Urothelium cell line (cell line): ENCODE measurements at regions not wholly inside any gene's neighbourhood (a gene's known extent, or its start where the extent isn't known, plus 50 kb on each side); places are given as distances from the start of the nearest gene placed in this dataset.
"Not testable (repeated sequence)": the region's sequence is repeated elsewhere in the genome, so short reads cannot be mapped to it uniquely, and the experiment has no call there.

ENCODE experiments used
- DNase-seq: peaks from one replicate; pipeline ENCODE4 v3.0.0; 2011; ENCODE audit warnings: low spot score, mixed read lengths
- FAIRE-seq: peaks from 2 replicates; lab custom pipeline; 2011; peaks lifted over from hg19 to GRCh38; lab: Jason Lieb, UNC

DNA sequence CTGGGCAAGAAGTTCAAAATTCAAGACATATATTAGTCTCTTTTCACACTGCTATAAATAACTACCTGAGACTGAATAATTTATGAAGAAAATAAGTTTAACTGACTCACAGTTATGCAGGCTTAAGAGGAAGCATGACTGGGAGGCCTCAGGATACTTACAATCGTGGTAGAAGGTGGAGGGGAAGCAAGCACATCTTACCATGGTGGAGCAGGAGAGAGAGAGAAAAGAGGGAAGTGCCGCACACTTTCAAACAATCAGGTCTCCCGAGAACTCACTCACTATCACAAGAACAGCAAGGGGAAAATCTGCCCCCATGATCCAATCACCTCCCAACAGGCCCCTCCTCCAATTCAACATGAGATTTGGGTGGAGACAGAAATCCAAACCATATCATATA, 273.3 kb upstream of the RASGEF1B start:
- no peak for FAIRE-seq
- DNase-seq, result no peak

DNA sequence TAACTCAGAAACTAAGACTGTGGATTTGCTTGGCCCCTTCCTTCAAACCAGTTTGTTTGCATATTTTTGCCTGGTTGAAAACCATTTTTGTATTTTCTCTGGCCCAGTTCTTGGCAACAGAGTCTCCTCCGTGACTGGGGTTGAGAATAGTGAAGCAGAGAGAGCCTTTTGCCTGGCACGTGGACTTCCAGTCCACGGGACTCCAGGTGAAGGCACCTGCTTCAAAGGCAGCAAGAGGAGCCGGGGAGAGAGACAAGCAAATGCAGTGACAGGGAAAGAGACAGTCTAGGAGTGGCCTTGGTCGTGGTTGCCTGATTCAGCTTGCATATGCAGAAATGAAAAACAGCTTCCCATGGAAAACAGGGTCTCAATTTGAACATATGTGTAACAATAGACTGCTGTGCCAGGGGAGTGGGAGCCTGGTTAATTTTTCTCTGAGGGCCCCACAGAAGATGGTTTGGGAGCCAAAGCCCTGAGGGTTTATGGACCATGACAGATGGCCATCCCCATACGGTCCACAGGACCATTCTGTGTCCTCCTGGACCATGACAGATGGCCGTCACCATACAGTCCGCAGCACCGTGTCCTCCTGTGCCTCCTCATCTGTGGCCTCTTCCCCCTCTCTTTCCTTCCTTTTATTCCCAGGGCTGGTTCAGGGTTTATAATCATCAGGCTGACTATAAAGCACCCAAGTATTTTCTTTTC, 272.2 kb upstream of the RASGEF1B start:
- no peak for FAIRE-seq
- no peak for DNase-seq

DNA sequence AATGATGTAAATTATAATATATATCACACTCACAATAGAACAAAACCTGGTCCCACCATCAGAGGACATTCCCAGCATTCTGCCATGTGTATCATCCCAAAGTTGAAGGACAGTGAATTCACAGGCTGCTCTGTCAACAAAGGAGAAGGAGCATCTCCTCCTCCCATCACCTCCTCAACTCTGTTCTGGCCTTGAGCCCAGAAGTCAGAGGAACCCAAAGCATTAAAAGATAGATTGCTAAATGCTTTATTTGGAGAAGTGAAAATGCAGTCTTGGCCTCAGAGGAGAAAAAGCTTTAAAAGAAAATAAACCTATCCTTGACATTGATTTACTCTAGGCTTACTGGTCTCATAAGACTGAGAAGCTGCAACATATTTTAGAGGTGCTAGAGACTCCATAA, 268.8 kb upstream of the RASGEF1B start:
- DNase-seq (no peak), FAIRE-seq (no peak)

DNA sequence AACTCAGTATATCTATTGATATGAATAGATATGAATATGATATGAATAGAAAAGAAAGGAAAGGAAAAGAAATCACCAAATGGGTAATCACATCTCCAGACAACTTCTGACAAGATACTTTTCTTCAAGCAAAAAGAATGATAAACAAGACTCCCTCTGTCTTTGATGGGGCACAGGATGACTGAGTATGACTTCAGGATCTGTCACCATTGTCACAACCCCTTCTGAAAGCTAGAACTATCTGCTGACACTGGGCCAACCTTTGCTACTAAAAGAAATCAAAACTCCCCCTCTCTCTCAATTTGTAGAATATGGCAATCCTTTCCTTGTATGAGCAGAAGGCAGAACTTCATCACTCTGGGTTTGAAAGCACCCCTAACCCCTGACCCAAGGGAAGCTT, 267.2 kb upstream of the RASGEF1B start:
- DNase-seq (no peak), FAIRE-seq (no peak)

DNA sequence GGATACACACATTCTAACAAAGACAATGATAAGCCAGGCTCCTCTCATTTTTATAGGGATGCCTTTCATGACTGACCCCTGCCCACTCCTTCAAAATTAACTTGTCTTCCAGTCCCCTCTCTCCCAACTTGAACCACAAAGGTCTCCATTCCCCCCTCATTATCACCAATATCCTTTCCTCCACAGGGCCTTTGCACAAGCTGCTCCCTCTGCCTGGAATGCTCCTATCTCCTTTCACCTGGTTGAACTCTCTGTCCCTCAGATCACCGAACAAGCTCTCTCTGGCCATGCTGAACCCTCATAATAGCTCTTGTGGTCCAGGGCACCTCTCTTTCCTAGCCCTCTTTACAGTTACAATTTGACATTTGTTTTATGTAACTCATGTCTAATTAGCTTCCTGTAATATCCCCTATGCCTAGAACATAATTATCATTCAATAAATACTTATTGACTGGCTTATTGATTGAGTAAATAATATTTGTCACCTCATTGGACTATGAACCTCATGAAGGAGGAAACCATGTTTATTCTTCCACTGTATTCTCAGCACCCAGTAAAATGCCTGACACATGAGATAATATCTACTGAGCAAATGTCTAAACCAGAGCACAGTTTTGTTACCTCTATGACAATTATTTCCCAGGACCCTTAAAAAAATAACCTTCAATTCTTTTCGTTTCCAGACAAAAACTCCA, 266.3 kb upstream of the RASGEF1B start:
- no peak for FAIRE-seq
- no peak for DNase-seq

DNA sequence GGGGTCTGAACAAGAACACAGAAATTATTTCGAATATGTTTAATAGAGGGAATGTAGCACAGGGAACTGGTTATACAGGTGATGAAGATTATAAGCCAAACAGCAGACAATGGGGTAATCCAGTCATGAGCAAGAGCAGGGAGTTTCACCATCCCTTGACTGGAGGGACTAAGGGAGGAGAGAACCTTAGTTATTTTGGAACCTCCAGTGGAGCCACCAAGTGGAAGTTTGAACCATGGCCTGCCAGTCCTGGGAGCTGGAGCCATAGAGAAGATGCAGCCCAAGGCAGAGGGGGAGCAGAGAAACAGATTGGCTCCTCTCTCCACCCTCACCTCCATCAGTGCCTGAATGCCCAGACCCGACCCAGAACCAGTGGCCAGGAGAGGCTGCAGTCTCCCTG, 264.6 kb upstream of the RASGEF1B start:
- FAIRE-seq, result no peak

DNA sequence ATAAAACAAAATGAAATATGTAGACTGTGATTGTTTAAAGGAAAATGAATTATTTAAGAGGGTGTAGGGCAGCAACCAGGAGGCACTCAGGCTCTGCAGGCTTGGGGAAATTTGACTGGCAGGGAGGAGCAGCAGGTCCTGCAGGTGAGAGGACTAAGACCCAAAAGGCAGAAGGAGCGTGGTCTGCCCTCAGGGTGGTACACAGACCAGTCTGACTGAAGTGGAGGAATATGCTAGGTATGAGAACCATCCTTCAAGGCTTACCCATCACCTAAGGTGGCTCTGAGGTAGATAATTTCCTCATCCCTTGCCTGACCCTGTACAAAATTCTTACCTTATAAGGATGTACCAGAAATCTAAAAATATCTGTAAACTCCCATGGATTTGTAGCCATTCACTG, 261.3 kb upstream of the RASGEF1B start:
- no peak for FAIRE-seq
- DNase-seq, result no peak

More for the DNA sequence above, 264.6 kb upstream of the RASGEF1B start:
- no peak for DNase-seq

DNA sequence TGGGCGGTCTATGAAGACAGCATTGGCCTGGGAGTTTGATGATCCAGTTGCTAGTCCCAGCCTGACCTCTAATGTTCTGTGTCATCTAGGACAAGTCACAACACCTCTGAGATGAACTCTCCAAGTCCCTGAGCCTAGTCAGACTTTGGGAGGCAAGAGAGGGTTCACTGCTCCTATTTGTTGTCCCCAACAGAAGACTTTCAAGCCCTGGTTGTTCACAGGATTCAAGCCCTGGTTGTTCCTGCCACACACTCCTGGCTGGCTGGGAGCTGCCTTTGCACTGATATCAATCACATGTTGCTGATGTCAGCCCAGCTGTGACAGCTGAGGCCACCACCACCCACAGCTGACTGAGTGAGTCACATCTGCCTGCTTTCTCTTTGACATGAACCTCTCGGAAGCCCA, 253.2 kb upstream of the RASGEF1B start:
- FAIRE-seq (no peak), DNase-seq (peak; percentile 15)

DNA sequence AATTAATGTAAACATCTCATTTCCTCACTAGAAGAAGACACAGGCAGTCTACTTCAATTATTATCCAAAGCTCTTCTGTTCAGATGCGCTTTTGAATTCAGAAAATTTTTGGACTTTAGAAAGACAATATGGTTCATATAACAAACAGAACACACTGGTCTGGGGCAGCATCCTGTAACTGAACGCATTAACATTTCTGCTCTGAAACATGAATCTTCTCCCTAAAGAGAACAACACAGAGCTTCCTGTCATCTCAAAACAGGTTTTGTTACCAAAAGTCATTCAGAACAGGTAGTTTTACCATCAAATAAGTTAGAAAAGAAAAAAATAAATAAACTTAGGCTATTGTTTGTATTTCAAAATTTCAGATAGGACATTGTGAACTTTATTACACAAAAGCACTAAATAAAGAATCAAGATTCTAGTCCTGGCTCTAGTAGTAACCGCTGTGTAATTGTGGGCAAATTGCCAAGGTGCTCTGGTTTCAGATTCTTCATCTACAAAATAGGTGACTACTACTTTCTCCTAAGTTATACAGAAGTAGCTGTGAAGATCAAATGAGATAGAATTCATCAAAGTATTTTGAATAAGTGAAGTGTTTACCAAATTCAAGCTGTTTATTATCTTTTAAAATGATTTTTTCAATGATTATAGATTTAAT, 252.3 kb upstream of the RASGEF1B start:
- no peak for FAIRE-seq
- no peak for DNase-seq

DNA sequence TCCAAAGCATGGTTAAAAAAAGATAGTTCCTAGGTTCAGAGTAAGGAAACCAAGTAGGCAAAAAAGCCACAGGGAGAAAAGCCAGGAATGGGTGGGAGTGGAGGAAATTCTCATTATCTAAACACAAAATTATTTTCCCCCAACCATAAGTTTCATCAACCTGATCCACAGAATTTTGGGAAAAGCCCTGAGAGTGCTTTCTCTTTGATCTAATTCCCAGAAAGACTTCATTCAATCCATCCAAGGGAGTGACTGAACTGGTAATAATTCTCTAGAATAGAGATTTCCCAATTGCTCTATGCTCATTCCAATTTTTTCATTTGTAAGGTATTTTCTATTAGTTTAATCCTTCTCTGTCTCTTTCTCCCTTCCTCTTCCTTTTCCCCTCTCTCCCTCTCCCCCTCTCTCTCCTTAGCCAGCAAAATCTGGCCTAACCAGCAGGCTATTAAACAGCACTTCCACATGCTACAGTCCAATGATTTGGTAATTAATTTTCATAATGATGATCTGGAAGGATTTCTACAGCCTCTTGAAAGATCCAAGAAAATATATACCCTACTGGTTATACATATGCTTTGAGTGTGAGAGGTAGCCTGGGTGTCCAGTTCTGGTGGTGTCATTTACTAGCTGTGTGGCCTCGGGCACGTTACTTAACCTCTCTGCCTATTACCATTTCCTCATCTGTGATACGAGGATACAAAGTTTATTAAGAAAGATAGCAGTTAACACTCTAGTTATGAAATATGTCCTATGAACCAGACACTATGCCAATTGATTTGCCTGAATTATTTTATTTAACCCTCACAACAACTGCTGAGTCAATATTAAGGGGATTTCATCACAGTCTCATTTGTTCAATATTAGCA, 251.5 kb upstream of the RASGEF1B start:
- DNase-seq, result no peak
- FAIRE-seq, result no peak

DNA sequence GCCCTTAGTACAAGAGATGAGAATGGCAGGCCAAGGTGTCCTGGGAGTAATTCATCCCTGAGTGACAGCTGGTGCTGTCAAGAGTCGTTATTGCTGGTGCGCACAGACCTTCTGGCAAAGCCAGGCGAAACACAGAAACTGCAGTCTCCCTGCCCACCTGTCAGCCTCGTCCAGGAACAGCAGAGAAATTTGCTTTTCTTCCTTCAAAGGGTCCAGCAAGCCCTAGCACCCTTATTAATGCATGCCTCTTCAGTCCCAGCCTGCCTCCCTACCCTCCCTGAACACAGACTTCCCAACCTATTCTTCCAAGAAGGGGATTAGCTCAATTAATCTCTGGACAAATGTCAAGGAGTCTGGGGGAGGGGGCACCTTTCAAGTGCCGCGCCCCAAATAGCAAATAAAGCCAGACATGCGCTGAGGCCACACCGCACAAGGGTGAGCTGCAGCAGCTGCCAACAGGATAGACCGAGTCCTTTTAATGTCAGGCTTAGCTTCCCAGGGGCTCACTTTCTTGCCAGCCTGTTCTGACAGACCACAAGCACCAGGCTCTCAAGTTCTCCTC, 250.7 kb upstream of the RASGEF1B start:
- no peak for DNase-seq
- FAIRE-seq, result no peak

DNA sequence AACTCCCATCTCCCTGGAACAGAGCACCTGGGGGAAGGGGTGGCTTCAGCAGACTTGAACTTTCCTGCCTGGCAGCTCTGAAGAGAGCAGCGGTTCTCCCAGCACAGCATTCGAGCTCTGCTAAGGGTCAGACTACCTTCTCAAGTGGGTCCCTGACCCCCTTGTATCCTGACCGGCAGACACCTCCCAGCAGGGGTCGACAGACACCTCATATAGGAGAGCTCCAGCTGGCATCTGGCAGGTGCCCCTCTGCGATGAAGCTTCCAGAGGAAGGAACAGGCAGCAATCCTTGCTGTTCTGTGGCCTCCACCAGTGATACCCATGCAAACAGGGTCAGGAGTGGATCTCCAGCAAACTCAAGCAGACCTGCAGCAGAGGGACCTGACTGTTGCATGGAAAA, 244.1 kb upstream of the RASGEF1B start:
- FAIRE-seq, result no peak

DNA sequence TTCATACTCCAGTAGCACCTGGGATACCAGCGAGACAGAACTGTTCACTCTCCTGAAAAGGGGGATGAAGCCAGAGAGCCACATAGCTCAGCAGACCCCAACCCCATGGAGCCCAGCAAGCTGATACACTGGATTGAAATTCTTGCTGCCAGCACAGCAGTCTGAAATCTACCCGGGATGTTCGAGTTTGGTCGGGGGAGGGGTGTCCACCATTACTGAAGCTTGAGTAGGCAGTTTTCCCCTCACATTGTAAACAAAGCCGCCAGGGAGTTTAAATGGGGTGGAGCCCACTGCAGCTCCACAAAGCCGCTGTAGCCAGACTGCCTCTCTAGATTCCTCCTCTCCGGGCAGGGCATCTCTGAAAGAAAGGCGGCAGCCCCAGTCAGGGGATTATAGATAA, 243.7 kb upstream of the RASGEF1B start:
- FAIRE-seq, result not testable (repeated sequence)

More for the DNA sequence above, 244.1 kb upstream of the RASGEF1B start:
- DNase-seq, result no peak

DNA sequence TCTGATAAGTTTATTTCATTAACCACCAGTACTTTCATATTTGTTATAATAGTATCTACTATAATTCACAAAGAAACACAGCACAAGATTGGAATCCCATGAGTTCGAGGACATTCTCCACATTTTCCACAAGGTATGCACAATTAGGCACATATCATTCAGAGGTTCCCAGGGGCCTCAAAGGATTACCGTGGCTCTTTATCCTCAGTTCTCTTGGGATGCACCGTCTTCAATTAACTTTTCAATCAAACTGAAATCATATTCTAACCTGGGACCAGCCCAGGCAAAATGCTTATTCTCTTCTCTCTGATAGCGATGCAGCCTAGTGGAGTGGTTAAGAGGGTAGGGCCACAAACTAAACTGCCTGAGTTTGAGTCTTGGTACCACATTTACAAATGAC, 242.6 kb upstream of the RASGEF1B start:
- no peak for FAIRE-seq
- no peak for DNase-seq

More for the DNA sequence above, 243.7 kb upstream of the RASGEF1B start:
- not testable (repeated sequence) for DNase-seq

DNA sequence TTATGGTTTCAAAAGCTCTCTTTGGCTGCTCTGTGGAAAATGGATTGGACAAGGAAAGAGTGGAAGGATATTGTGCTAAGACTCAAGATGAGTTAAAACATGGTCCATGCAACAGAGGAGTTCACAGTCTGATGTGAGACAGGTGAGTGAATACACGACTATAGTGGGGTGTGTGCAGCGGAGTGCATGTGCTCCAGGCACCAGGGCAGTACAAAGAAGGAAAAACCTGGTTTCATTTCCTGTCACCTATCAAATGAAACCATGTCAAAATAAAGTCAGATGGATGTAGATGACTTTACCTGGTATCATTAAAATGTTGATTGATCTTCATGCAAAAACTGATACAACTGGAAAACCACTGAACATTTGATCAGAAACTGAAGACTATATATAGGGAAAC, 241.0 kb upstream of the RASGEF1B start:
- FAIRE-seq (no peak), DNase-seq (no peak)

DNA sequence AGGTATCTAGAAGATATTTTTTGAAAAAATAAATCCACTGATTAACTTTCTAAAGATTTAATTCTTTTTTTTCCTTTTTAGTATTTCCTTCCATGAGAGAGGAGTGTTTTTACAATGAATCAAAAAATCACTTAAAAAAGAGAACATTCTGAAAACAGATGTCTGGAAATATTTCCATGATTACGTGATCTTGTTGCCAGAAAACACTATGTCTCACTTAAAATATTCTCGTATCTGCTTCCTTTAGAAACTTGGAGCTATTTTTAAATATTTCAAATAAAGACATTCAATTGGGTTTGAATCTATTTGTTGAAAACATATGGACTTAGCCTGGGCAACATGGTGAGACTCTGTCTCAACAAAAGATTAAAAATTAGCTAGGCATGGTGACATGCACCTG, 232.8 kb upstream of the RASGEF1B start:
- no peak for DNase-seq
- FAIRE-seq, result no peak

DNA sequence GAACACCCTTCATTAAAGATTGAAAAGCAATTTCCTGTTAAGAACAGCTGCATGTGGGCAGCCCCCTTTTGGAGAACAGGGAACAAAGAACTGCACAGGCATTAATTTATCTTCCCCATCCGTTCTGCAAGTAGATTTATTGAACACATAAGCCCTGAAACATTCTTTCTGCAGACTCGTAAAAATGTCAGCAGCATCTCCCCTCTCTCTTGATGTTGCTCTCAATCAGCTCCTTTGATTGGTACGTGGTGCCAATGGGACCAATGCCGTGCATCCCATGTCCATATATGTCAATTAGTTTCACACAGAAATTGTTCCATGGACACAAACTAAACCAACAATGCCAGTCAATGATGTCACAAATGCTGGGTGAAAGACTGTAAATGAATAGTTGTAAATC, 228.5 kb upstream of the RASGEF1B start:
- FAIRE-seq, result no peak

DNA sequence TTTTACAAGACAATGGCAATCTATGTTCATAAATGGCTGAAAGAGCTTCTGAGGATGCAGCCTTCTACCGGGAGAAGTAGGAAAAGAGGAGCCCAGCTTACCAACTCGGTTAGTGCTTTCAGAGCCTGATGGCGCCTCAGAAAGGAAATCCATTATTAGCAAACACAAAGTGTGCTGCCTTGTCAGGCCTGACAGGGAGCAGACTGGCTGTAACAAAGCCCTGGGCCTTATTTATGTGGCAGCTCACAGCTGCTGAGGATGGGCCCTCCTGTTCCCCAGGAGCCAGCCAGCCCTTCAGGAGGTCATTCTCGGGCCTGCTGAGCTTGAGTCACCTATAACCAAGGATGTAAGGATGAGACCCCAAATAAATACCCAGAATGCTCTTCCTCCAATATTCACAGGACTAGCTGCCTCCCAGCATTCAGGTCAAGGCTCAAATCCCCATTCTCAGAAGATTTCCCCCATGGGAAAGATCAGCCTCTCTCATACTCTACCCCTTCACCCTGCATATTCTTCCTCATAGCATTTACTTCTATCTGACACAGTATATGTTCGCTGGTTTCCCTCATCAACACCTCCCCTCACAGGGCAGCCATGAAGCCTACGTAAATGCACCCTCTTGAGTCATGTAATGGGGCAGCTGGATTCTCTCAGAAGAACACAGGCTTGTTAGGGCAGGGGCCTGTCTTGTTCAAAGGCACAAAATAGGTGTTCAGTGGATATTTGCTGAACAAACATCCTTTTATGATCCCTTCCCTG, 227.0 kb upstream of the RASGEF1B start:
- DNase-seq (no peak), FAIRE-seq (no peak)

More for the DNA sequence above, 228.5 kb upstream of the RASGEF1B start:
- DNase-seq, result no peak

DNA sequence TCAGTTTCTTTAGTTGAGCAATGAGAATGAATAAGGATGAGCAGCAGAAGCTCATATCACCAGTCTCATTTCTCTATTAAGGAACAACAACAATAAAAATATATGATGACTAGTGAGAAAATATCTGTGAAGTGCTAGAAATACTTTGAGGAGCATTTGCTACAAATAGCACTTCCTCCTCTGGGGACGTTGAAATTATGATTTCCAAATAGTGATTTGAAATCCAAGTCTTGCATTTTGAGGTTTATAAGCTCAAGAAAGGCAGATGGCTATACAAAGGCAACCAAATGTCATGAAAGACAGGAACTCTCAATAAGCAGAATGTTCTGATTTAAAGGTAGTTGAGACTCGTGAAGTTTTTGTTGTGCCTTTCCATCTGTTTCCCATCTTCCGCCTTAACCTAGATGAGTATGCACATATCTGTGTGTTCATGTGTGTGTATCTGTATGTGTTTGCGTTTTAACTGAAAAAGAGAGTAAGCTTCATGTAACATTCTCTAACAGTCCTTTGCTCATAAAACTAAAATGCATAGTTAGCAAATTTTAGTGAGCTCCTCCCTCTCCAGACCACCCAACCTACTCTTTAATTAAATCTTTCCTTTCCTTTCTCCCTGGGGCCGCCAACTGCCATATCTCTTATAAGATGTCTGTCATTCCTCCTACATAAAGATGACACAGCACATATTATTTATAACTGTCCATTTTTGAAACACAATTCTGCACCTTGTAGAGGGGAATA, 222.6 kb upstream of the RASGEF1B start:
- no peak for FAIRE-seq
- no peak for DNase-seq
